Esophagus squamous epithelium (tissue), 4 donors: ENCODE measurements at regions not wholly inside any gene's neighbourhood (a gene's known extent, or its start where the extent isn't known, plus 50 kb on each side); places are given as distances from the start of the nearest gene placed in this dataset.

Experiments used
- CTCF ChIP-seq, 6 experiments: fragments of 450-650 bp in 4 of 6; fragments of 200-600 bp in 2 of 6; sonication (generic) in 2 of 6; IDR thresholded peaks; one replicate each; pipeline ENCODE4 v1.5.1; 2016 to 2019; ENCODE audit warnings: antibody characterized with exemption in 6 of 6, mild to moderate bottlenecking in 4 of 6, moderate library complexity in 4 of 6
- POLR2A ChIP-seq, 4 donors: fragments of 450-650 bp; IDR thresholded peaks; one replicate each; pipeline ENCODE4 v1.6.1; 2017; ENCODE audit warnings: antibody characterized with exemption in 4 of 4, mild to moderate bottlenecking in 4 of 4, moderate library complexity in 3 of 4

- TF ChIP-seq CTCF (IDR thresholded peaks at IDR 0.05) (no peak), POLR2A (IDR thresholded peaks at IDR 0.05) (no peak)
Observed at GRCh38 chr10:2205406-2205805, 468.1 kb upstream of the ADARB2 start.
